Trophoblast cell (in vitro differentiated cells and primary cell): ENCODE measurements at regions not wholly inside any gene's neighbourhood (a gene's known extent, or its start where the extent isn't known, plus 50 kb on each side); places are given as distances from the start of the nearest gene placed in this dataset.
A peak's percentile ranks its signal among the peaks of the same experiment; 100 is the strongest.

Experiments
- DNase-seq, 2 donors: peaks; one replicate each; pipeline ENCODE4 v3.0.0-alpha.2; 2016
- H2AFZ ChIP-seq: 2 replicates; pipeline ENCODE4 v1.6.1; 2013; ENCODE audit warnings: low read length, moderate library complexity, mild to moderate bottlenecking; ENCODE audit not compliant: insufficient read depth, poor library complexity
- H2AK5ac ChIP-seq: 2 replicates; pipeline ENCODE4 v1.6.1; 2013; ENCODE audit warnings: mild to moderate bottlenecking, low read length
- H2BK120ac ChIP-seq: 2 replicates; pipeline ENCODE4 v1.6.1; 2013; ENCODE audit warnings: low read length, mild to moderate bottlenecking, moderate library complexity; ENCODE audit not compliant: insufficient read depth, poor library complexity
- H2BK12ac ChIP-seq: 2 replicates; pipeline ENCODE4 v1.6.1; 2013; ENCODE audit warnings: mild to moderate bottlenecking, low read length, moderate library complexity
- H2BK5ac ChIP-seq: 2 replicates; pipeline ENCODE4 v1.6.1; 2013; ENCODE audit warnings: low read length, low read depth, moderate library complexity, mild to moderate bottlenecking; ENCODE audit not compliant: poor library complexity
- H3K14ac ChIP-seq: 2 replicates; pipeline ENCODE4 v1.6.1; 2013; ENCODE audit warnings: mild to moderate bottlenecking, low read length
- H3K18ac ChIP-seq: 2 replicates; pipeline ENCODE4 v1.6.1; 2013; ENCODE audit warnings: mild to moderate bottlenecking, low read length
- H3K23ac ChIP-seq: 2 replicates; pipeline ENCODE4 v1.6.1; 2013; ENCODE audit warnings: low read length
- H3K27ac ChIP-seq: 2 replicates; pipeline ENCODE4 v1.5.1; 2013; ENCODE audit warnings: low read depth, mild to moderate bottlenecking, inconsistent platforms, low read length, moderate library complexity
- H3K27me3 ChIP-seq: 2 replicates; pipeline ENCODE4 v1.6.1; 2013; ENCODE audit warnings: inconsistent platforms, mild to moderate bottlenecking, low read length, moderate library complexity; ENCODE audit not compliant: insufficient read depth
- H3K36me3 ChIP-seq, 2 experiments: 1 replicate in 1 of 2; 2 replicates in 1 of 2; pipeline ENCODE4 v1.6.1; 2013; ENCODE audit warnings: low read length in 2 of 2, mild to moderate bottlenecking in 2 of 2, moderate library complexity in 1 of 2; ENCODE audit not compliant: insufficient read depth in 2 of 2, control insufficient read depth in 1 of 2
- H3K4ac ChIP-seq: 2 replicates; pipeline ENCODE4 v1.6.1; 2013; ENCODE audit warnings: low read depth, mild to moderate bottlenecking, low read length, moderate library complexity
- H3K4me1 ChIP-seq, 2 experiments: 1 replicate in 1 of 2; 2 replicates in 1 of 2; pipeline ENCODE4 v1.6.1; 2013; ENCODE audit warnings: low read length in 2 of 2, mild to moderate bottlenecking in 2 of 2, moderate library complexity in 1 of 2; ENCODE audit not compliant: insufficient read depth in 2 of 2, control insufficient read depth in 1 of 2
- H3K4me2 ChIP-seq: 2 replicates; pipeline ENCODE4 v1.6.1; 2013; ENCODE audit warnings: inconsistent platforms, mild to moderate bottlenecking, low read length, moderate library complexity
- H3K4me3 ChIP-seq: 2 replicates; pipeline ENCODE4 v1.5.1; 2013; ENCODE audit warnings: mild to moderate bottlenecking, low read depth, low read length, inconsistent platforms
- H3K79me1 ChIP-seq: one replicate; pipeline ENCODE4 v1.6.1; 2013; ENCODE audit warnings: low read length
- H3K79me2 ChIP-seq: 2 replicates; pipeline ENCODE4 v1.6.1; 2013; ENCODE audit warnings: low read length, mild to moderate bottlenecking; ENCODE audit not compliant: control insufficient read depth, insufficient read depth, poor library complexity
- H3K9ac ChIP-seq: 2 replicates; pipeline ENCODE4 v1.6.1; 2013; ENCODE audit warnings: mild to moderate bottlenecking, low read length
- H3K9me3 ChIP-seq: 2 replicates; pipeline ENCODE4 v1.6.1; 2013; ENCODE audit warnings: low read depth, mild to moderate bottlenecking, control low read depth, inconsistent platforms, low read length; ENCODE audit not compliant: insufficient read depth
- H4K12ac ChIP-seq: 2 replicates; pipeline ENCODE4 v1.6.1; 2013; ENCODE audit warnings: low read depth, mild to moderate bottlenecking, low read length, moderate library complexity
- H4K8ac ChIP-seq: 2 replicates; pipeline ENCODE4 v1.6.1; 2013; ENCODE audit warnings: low read depth, mild to moderate bottlenecking, low read length, moderate library complexity
- H4K91ac ChIP-seq: one replicate; pipeline ENCODE4 v1.6.1; 2013; ENCODE audit warnings: low read depth, mild to moderate bottlenecking, low read length, moderate library complexity
- WGBS: extraction: QIAGEN DNeasy Blood & Tissue Kit; methylation state at CpG from one replicate; pipeline ENCODE4 v1.1.7; 2013; ENCODE audit warnings: missing lambda C conversion rate; ENCODE audit not compliant: insufficient read length, insufficient coverage; ENCODE audit errors: extremely low coverage; 5-methylcytosine and 5-hydroxymethylcytosine counted together

- no peak overlapping the region for H2BK120ac ChIP-seq
- H2AFZ ChIP-seq: no peak overlapping the region
- H3K79me1 ChIP-seq: peaks cover 11% of the 10 kb centered on the region
- H3K18ac ChIP-seq: no peak overlapping the region
- H3K36me3 ChIP-seq: no peaks in the 10 kb centered on the region
- H3K4me1 ChIP-seq: peaks cover 3 to 7% of the 10 kb centered on the region in 2 experiments
- no peak for DNase-seq
- H3K4me2 ChIP-seq: no peak overlapping the region
- no peak overlapping the region for H3K9ac ChIP-seq
- WGBS: no CpG with 5 or more reads among the region's 4 CpGs
- H4K8ac ChIP-seq: no peak overlapping the region
- H2BK12ac ChIP-seq: no peak overlapping the region
- no peak overlapping the region for H3K23ac ChIP-seq
- H4K12ac ChIP-seq: no peak overlapping the region
- no peak overlapping the region for H4K91ac ChIP-seq
- H3K9me3 ChIP-seq: no peaks in the 10 kb centered on the region
- no peaks in the 10 kb centered on the region for H3K27me3 ChIP-seq
- no peak overlapping the region for H3K4ac ChIP-seq
- H3K27ac ChIP-seq: no peak overlapping the region
- no peaks in the 10 kb centered on the region for H3K79me2 ChIP-seq
- no peak overlapping the region for H3K14ac ChIP-seq
- no peak overlapping the region for H3K4me3 ChIP-seq
- H2BK5ac ChIP-seq: no peak overlapping the region
- H2AK5ac ChIP-seq: no peak overlapping the region
Measured at GRCh38 chr2:176687342-176687741, 418.1 kb downstream of the MTX2 start.

- Histone ChIP-seq H2BK120ac (peak overlapping the region; percentile 39), H2BK12ac (peak overlapping the region; percentile 36), H3K4me1 (peaks cover 3 to 7% of the 10 kb centered on the region in 2 experiments), H3K27ac (no peak overlapping the region), H3K18ac (no peak overlapping the region), H3K79me1 (peaks cover 9% of the 10 kb centered on the region), H3K27me3 (no peaks in the 10 kb centered on the region), H3K4me2 (no peak overlapping the region), H3K4ac (no peak overlapping the region), H3K14ac (no peak overlapping the region), H2AK5ac (no peak overlapping the region), H4K8ac (no peak overlapping the region), H3K36me3 (no peaks in the 10 kb centered on the region), H3K79me2 (no peaks in the 10 kb centered on the region), H3K4me3 (no peak overlapping the region), H2AFZ (no peak overlapping the region), H3K9ac (no peak overlapping the region), H4K12ac (no peak overlapping the region), H2BK5ac (no peak overlapping the region), H4K91ac (peak overlapping the region; percentile 22), H3K9me3 (no peaks in the 10 kb centered on the region), H3K23ac (no peak overlapping the region)
- no peak for DNase-seq
- no CpG with 5 or more reads among the region's 1 CpG for WGBS
Measured at GRCh38 chr2:176687944-176688343, 418.7 kb downstream of the MTX2 start.

GRCh38 chr2:176689711-176690110 lies 420.5 kb downstream of the MTX2 start:
- peaks cover 3 to 7% of the 10 kb centered on the region in 2 experiments for H3K4me1 ChIP-seq
- H3K27me3 ChIP-seq: no peaks in the 10 kb centered on the region
- H4K12ac ChIP-seq: no peak overlapping the region
- H3K4me2 ChIP-seq: no peak overlapping the region
- no peaks in the 10 kb centered on the region for H3K79me2 ChIP-seq
- H2AK5ac ChIP-seq: no peak overlapping the region
- H2BK120ac ChIP-seq: no peak overlapping the region
- no CpG with 5 or more reads among the region's 1 CpG for WGBS
- no peak overlapping the region for H3K4ac ChIP-seq
- no peak overlapping the region for H3K27ac ChIP-seq
- no peak overlapping the region for H3K4me3 ChIP-seq
- no peak overlapping the region for H3K9ac ChIP-seq
- no peak overlapping the region for H3K18ac ChIP-seq
- no peak overlapping the region for H4K91ac ChIP-seq
- no peak overlapping the region for H2BK5ac ChIP-seq
- DNase-seq: no peak
- no peak overlapping the region for H4K8ac ChIP-seq
- H3K14ac ChIP-seq: no peak overlapping the region
- no peaks in the 10 kb centered on the region for H3K9me3 ChIP-seq
- H3K79me1 ChIP-seq: peaks cover 9% of the 10 kb centered on the region
- H2AFZ ChIP-seq: no peak overlapping the region
- H3K36me3 ChIP-seq: no peaks in the 10 kb centered on the region
- H2BK12ac ChIP-seq: no peak overlapping the region
- no peak overlapping the region for H3K23ac ChIP-seq

GRCh38 chr2:176691471-176691870 lies 422.2 kb downstream of the MTX2 start:
- Histone ChIP-seq H3K4me3 (no peak overlapping the region), H2BK120ac (no peak overlapping the region), H2BK5ac (no peak overlapping the region), H3K36me3 (no peaks in the 10 kb centered on the region), H3K23ac (no peak overlapping the region), H3K18ac (no peak overlapping the region), H3K14ac (no peak overlapping the region), H3K4me1 (peaks cover 3 to 5% of the 10 kb centered on the region in 2 experiments), H3K27me3 (no peaks in the 10 kb centered on the region), H3K4me2 (no peak overlapping the region), H2AK5ac (no peak overlapping the region), H2BK12ac (no peak overlapping the region), H3K9ac (no peak overlapping the region), H4K8ac (no peak overlapping the region), H3K4ac (no peak overlapping the region), H4K12ac (no peak overlapping the region), H3K9me3 (no peaks in the 10 kb centered on the region), H3K79me2 (no peaks in the 10 kb centered on the region), H3K79me1 (peaks cover 5% of the 10 kb centered on the region), H3K27ac (no peak overlapping the region), H2AFZ (no peak overlapping the region), H4K91ac (no peak overlapping the region)
- no peak for DNase-seq
- no CpG with 5 or more reads among the region's 2 CpGs for WGBS
